22Rv1 (cell line): ENCODE measurements at regions not wholly inside any gene's neighbourhood (a gene's known extent, or its start where the extent isn't known, plus 50 kb on each side); places are given as distances from the start of the nearest gene placed in this dataset.

ENCODE experiments used
- CTCF ChIP-seq: fragments of 450-650 bp; IDR thresholded peaks from 2 replicates; pipeline ENCODE4 v1.5.1; 2017; ENCODE audit warnings: mild to moderate bottlenecking
- ZFX ChIP-seq: fragments of 450-650 bp; IDR thresholded peaks from 2 replicates; pipeline ENCODE4 v1.6.1; 2017; ENCODE audit warnings: antibody characterized with exemption, borderline replicate concordance

DNA sequence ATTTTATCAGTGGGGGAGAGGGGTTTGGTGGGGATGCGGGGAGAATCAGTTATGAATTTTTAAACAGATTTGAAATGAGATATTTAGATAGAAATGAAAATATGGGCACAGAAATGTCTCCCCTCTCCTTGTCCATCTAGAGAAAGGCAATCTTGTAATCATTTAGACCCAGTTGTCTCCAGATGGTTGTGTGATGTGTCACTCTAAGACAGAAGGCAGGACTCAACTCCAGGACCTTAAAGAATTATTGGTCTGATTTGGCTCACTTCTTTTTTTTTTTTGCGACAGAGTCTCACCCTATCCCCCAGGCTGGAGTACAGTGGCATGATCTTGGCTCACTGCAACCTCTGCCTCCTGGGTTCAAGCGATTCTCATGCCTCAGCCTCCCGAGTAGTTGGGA, 77.2 kb downstream of the EOMES start:
- TF ChIP-seq ZFX (no peak), CTCF (no peak)
